GM18498 (cell line): ENCODE measurements at regions not wholly inside any gene's neighbourhood (a gene's known extent, or its start where the extent isn't known, plus 50 kb on each side); places are given as distances from the start of the nearest gene placed in this dataset.
"Not testable (repeated sequence)": the region's sequence is repeated elsewhere in the genome, so short reads cannot be mapped to it uniquely, and the experiment has no call there.

ENCODE experiments used
- ATAC-seq: cut with Tn5 transposase; IDR thresholded peaks from one replicate; pipeline ENCODE4 v1.9.1; 2021; ENCODE audit warnings: mild to moderate bottlenecking, moderate library complexity; ENCODE audit not compliant: unreplicated experiment

DNA sequence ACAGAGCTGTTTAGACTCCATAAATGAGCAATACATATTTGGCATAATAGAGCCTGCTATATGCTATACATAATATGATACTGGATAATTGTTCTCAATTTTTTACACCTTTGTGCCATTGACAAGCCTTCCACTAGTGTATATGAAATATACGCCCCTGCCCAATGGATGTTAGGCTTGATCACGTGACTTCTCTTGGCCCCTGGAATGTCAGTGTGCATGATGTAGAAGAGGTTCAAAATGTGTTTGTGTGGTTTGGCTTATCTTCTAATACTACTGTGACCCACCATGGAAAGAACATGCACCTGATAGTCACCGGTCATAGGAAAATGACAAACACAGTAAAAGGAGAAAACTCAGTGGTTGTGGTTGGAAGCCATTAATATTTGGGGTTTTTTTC, 479.4 kb downstream of the PCDH20 start:
- no peak for ATAC-seq

- ATAC-seq = no peak
Observed at GRCh38 chr13:60933638-60934037, 482.0 kb downstream of the PCDH20 start.

- no peak for ATAC-seq
Observed at GRCh38 chr13:60931858-60932546, 483.6 kb downstream of the PCDH20 start.

DNA sequence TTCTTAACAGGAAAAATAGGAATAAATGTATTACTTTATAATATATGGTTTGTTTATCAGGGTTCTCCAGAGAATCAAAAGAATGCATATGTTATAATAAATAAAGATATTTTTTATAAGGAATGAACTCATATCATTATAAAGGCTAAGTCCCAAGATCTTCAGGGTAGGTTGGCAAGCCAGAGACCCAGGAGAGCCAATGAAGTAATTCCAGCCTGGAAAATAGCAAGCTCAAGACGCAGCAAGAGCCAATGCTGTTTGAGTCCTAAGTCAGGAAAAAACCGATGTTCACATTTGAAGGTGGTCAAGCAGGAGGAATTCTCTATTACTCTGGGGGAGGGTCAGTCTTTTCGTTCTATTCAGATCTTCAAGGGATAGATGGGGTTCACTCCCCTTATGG, 490.0 kb downstream of the PCDH20 start:
- no peak for ATAC-seq

DNA sequence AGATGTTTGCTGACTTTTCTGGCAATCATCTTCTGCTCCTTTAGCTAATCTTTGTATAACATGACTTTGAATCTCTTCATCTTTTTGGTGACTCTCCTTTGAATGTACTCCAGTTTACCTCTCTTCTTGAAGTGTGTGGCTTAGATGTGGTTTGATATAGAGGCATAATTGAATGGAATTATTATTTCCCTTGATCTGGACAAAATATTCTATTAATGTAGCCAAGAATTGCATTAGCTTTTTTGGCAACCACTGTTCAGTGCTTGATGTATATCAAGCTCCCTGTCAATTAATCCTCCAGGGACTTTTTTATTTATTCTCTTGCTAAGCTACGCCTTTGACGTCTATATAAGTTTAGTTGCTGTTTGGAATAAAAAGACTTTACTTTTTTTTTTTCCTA, 490.8 kb downstream of the PCDH20 start:
- ATAC-seq = no peak

GRCh38 chr13:60922576-60923231, 492.9 kb downstream of the PCDH20 start:
- ATAC-seq = no peak

DNA sequence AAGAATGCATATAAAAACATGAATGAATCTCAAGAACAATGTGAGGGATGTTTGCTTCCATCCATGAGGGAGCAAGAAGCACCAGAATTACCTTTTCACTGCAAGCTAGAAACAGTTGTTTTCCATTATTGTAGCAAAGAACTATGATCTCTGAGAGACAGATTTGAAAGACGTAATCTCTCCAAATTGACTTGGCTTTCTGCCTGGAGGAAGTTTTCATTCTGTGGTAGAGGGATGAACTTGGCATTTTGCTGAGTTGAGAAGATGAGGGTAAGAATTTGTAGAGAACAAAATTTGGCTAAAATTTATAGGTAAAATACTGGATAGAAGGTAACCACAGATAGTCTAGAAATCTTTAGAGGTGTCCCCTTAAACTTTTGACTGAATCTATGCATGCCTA, 496.8 kb downstream of the TDRD3 start:
- ATAC-seq = no peak

DNA sequence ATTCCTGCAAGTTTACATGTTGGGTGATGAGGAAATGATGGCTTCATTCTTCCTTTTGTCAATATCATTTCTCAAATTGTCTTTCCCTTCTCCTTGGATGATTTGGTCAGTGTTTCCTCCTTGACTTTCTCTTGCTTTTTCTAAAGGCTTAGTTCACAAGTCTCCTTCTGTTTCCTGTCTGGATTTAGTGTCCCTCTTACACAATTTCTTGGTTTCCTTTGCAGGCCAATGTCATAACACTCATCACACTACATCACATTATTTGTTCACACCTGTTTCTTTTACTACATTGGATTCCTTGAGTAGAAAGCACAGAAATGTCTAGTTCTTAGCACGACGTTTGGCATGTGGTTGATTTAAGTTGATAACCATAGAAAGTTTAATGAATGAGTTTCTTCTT, 490.7 kb downstream of the TDRD3 start:
- no peak for ATAC-seq

DNA sequence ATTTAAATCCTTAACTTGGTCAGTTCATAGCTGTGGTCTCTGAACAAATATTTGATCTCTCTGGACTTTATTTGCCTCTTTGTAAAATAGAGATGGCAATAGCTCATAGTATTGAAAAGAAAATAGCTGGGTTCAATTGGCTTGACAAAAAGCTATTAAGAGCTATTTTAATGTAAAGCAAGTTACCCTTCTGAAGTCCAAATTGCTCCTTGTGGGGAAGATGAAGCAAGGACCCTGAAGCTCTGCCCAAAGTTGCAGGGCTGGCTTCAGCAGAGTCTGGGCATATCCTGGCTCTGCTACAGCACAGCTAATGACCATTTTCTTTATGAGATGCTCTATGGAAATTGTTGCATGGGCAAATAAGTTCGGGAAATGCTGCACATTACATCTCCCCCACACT, 484.5 kb downstream of the TDRD3 start:
- no peak for ATAC-seq

- no peak for ATAC-seq
Observed at GRCh38 chr13:60873116-60873515, 476.1 kb downstream of the TDRD3 start.

DNA sequence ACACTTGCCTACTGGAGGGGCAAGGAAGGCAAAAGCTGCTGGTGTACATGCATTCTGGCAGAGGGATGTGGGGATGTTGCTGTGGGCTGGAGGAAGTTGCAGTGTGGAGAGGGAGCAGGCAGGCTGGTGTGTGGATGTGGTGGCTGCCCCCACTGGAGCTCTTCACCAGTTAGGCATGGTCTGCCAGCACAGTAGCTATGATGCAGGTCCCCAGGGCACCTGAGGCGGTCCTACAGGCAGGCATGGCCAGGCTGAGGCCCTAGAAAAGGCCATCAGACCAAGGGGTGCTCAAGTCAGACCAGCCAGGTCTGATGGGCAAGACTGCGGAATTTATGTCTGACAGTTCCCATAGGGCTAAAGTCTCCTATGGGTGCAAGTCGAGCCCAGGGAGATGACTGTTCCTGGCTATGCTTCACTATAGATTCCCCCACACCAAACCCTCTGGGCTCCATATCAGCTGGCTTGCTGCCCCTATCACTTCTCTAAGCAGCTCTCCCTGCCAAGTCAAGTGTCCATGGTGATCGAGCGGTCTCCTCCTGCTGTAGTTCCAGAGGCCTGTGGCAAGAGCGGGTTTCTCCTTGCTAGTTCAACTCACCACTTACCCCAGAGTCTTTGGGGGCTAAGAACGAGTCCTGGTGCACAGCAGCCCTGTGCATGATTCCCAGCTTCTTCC, 473.1 kb downstream of the TDRD3 start:
- no peak for ATAC-seq

DNA sequence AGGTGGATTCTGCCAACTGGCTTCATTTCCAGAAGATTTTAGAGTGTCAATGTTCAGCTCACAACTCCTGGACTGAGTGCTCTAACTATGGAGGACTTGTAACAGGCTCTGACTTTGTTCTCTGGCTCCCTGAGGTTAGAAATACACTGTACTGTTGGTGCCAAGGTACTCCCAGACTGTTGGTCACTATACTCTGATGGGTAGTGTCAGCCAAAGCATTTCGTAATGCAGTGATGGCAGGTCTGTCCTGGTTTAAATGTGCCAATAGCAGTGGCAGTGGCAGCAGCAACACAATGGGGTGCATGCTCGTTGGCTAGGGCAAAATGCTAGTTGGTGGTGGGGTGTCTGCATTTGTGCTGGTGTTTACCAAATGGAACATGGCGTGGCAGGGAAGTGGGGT, 472.2 kb downstream of the TDRD3 start:
- ATAC-seq = no peak

DNA sequence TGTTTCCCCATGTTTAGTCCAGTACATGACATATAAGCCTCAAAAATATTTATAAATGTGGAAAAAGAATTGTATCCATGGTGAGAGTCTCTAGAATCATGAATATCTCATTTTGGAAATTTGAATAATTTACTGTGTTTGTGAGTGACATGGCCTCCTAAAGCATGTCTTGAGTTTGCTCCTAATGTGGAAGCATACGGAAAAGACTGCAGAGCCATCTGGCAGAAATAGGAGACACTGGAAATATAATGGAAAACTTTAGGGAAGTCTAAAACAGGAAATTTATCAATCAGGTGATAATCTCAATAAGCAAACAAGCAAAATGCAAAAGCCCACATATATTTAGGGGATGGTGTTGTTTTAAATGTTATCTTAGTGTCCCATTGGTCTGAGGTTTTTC, 465.0 kb downstream of the TDRD3 start:
- ATAC-seq = no peak

- ATAC-seq = no peak
Observed at GRCh38 chr13:60857698-60858097, 460.7 kb downstream of the TDRD3 start.

DNA sequence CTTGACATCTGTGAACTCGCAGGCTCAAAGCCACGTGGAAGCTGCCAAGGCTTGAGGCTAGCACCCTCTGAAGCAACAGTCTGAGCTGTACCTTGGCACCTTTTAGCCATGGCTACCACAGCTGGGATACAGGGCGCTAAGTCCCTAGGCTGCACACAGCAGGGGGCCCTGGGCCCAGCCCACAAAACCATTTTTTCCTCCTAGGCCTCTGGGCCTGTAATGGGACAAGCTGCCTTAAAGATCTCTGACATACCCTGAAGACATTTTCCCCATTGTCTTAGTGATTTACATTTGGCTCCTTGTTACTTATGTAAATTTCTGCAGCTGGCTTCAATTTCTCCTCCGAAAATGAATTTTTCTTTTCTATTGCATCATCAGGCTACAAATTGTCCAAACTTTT, 455.9 kb downstream of the TDRD3 start:
- ATAC-seq = no peak

DNA sequence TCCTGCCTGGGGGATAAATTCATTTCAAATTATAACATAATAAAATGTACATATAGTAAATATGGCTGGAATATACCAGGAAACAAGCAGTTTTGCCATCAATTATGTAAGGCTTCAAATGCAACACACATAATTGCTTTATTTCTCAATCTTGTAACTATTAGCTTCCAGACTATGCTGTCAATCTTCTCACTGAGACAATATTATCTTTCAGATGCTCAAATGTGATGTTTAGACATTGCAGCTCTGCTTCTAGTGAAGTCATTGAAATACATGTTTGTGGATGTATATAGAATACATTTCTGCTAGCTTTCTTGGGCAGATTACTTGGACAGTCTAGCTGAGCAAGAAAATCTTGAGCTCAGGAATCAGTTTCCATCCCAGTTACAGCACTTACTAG, 454.4 kb downstream of the TDRD3 start:
- ATAC-seq = no peak

DNA sequence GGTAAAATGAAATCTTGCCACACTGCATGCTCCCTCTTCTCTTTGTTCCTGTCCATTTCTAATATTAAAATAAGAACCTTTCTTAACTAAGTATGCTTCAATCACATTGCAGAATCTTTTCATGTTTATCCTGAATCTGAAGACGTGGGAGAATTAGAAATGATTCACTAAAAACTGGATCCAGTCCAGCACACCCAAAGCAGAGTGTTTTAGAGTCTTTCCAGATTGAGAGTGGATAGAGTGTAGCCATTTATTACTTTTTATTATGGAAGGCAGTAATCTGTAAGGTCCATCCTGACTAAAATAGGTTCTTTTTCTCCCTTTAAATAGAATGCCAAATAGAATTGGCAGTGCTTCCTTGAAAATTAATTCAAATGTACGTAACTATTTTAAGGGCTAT, 453.5 kb downstream of the TDRD3 start:
- ATAC-seq = no peak

DNA sequence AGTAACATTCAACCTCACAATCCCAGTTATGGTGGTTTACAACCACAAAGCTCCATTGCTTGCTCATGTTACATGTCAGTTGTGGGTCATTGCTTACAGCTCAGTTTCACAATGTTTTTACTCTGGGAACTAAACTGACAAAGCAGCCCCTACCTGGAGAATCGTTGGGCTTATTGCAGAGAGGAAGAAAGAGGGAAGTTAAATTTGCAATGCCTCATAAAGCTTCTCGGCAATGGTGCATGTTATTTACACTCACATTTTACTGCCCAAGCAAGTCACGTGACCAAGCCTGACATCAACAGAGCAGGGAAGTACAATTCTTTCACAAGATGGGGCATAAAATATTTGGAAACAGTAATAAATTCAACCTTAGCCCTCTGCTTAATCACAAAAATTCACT, 441.6 kb downstream of the TDRD3 start:
- ATAC-seq = no peak

DNA sequence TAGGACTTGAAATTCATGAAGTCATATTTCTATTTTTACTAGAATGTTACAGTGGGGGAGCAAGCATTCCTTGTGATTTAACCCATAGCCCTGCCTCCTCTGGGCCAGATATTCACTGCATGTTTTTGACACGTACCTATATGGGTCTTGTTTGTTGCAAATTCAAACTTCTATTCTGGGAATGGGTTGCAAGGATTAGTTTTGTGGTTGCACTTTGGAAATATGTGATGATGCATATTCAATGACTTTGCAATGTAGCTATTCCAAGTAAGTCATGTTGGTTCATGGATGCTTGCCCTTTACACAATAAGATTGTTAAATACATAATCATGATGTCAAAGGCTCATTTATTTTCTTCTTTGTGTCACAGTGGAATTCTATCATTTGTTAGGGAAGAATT, 440.8 kb downstream of the TDRD3 start:
- ATAC-seq = no peak

- no peak for ATAC-seq
Observed at GRCh38 chr13:60836821-60837220, 439.8 kb downstream of the TDRD3 start.

- no peak for ATAC-seq
Observed at GRCh38 chr13:60811581-60811980, 414.6 kb downstream of the TDRD3 start.

DNA sequence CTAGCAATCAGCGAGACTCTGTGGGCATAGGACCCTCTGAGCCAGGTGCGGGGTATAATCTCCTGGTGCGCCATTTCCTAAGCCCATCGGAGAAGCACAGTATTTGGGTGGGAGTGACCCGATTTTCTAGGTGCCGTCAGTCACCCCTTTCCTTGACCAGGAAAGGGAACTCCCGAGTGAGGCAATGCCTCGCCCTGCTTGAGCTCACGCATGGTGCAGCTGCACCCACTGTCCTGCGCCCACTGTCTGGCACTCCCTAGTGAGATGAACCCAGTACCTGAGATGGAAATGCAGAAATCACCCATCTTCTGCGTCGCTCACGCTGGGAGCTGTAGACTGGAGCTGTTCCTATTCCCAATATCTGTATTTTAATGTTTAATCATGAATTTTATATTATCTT, 408.6 kb downstream of the TDRD3 start:
- ATAC-seq = not testable (repeated sequence)
